H1 (cell line): ENCODE measurements at regions not wholly inside any gene's neighbourhood (a gene's known extent, or its start where the extent isn't known, plus 50 kb on each side); places are given as distances from the start of the nearest gene placed in this dataset.

Experiments
- CTCF ChIA-PET: fragments of 300-600 bp; sonication (Branson Sonifier 250); formaldehyde crosslinking; loops from one replicate; lab custom pipeline; 2021; ENCODE audit not compliant: partially characterized antibody; lab: Charles Lee
- POLR2A ChIA-PET: fragments of 300-600 bp; sonication (Branson Sonifier 250); formaldehyde crosslinking; loops from one replicate; lab custom pipeline; 2021; ENCODE audit warnings: inconsistent platforms; ENCODE audit not compliant: partially characterized antibody; lab: Charles Lee
- DNase-seq, 2 experiments: peaks; one replicate each; pipeline versions ENCODE4 v3.0.0 to v3.0.0-alpha.2; 2010 to 2022; ENCODE audit warnings: low spot score in 2 of 2, low read depth in 1 of 2, mixed read lengths in 1 of 2
- FAIRE-seq: peaks from 2 replicates; lab custom pipeline; 2011; peaks lifted over from hg19 to GRCh38; lab: Jason Lieb, UNC
- H2AFZ ChIP-seq: 2 replicates; pipeline ENCODE4 v1.8.1; 2012; ENCODE audit warnings: low read length, inconsistent platforms
- H2AK5ac ChIP-seq: 2 replicates; pipeline ENCODE4 v1.6.1; 2013; ENCODE audit warnings: low read depth, low read length
- H2BK120ac ChIP-seq: replicated peaks from 2 replicates; pipeline ENCODE3; 2013; ENCODE audit warnings: low read depth, low read length, inconsistent platforms
- H2BK12ac ChIP-seq: 2 replicates; pipeline ENCODE4 v1.6.1; 2013; ENCODE audit warnings: low read depth, low read length
- H2BK15ac ChIP-seq: 2 replicates; pipeline ENCODE4 v1.6.1; 2013; ENCODE audit warnings: low read length
- H2BK20ac ChIP-seq: 2 replicates; pipeline ENCODE4 v1.6.1; 2013; ENCODE audit warnings: low read length
- H2BK5ac ChIP-seq: 2 replicates; pipeline ENCODE4 v1.6.1; 2013; ENCODE audit warnings: low read depth, low read length
- H3K14ac ChIP-seq: 2 replicates; pipeline ENCODE4 v1.6.1; 2013; ENCODE audit warnings: inconsistent platforms; ENCODE audit not compliant: insufficient read length
- H3K18ac ChIP-seq: 2 replicates; pipeline ENCODE4 v1.6.1; 2013; ENCODE audit warnings: low read length; ENCODE audit errors: extremely low read depth
- H3K23ac ChIP-seq: 2 replicates; pipeline ENCODE4 v1.6.1; 2013; ENCODE audit warnings: inconsistent platforms; ENCODE audit not compliant: insufficient read length
- H3K23me2 ChIP-seq: 2 replicates; pipeline ENCODE4 v1.6.1; 2013; ENCODE audit warnings: low read depth, low read length
- H3K27ac ChIP-seq: 2 replicates; pipeline ENCODE4 v1.6.1; 2011; ENCODE audit warnings: low read depth, low read length, inconsistent platforms
- H3K27me3 ChIP-seq, 4 experiments: replicated peaks in 1 of 4; 1 replicate in 1 of 4; 2 replicates in 3 of 4; pipeline versions ENCODE4 v1.6.1 to v1.8.1; 2011 to 2013; ENCODE audit warnings: low read length in 3 of 4, mild to moderate bottlenecking in 3 of 4, inconsistent platforms in 2 of 4, mixed read lengths in 2 of 4, moderate library complexity in 1 of 4; ENCODE audit not compliant: control insufficient read depth in 3 of 4, insufficient read depth in 3 of 4; ENCODE audit errors: extremely low read depth in 1 of 4
- H3K36me3 ChIP-seq, 4 experiments: 2 replicates each; pipeline versions ENCODE4 v1.6.1 to v1.8.1; 2011 to 2013; ENCODE audit warnings: mild to moderate bottlenecking in 4 of 4, low read length in 3 of 4, moderate library complexity in 2 of 4, control low read depth in 1 of 4, inconsistent platforms in 1 of 4; ENCODE audit not compliant: insufficient read depth in 4 of 4, control insufficient read depth in 2 of 4
- H3K4ac ChIP-seq: replicated peaks from 2 replicates; pipeline ENCODE3; 2013; ENCODE audit warnings: low read length, low read depth, mixed read lengths, inconsistent platforms; ENCODE audit not compliant: insufficient read length
- H3K4me1 ChIP-seq, 4 experiments: replicated peaks in 1 of 4; 1 replicate in 1 of 4; 2 replicates in 3 of 4; pipeline versions ENCODE4 v1.6.1 to v1.8.1; 2011 to 2013; ENCODE audit warnings: low read length in 3 of 4, inconsistent platforms in 2 of 4, mixed read lengths in 1 of 4; ENCODE audit not compliant: insufficient read depth in 4 of 4, control insufficient read depth in 3 of 4
- H3K4me2 ChIP-seq, 2 experiments: 2 replicates each; pipeline versions ENCODE4 v1.6.1 to v1.8.1; 2011 to 2013; ENCODE audit warnings: low read depth in 2 of 2, low read length in 2 of 2, control low read depth in 1 of 2, inconsistent platforms in 1 of 2, mild to moderate bottlenecking in 1 of 2; ENCODE audit not compliant: insufficient read depth in 1 of 2
- H3K4me3 ChIP-seq, 4 experiments: fragments of 200-600, 300-600 bp in 1 of 4; sonication (generic), shearing (Covaris generic), sonication (Bioruptor Twin) in 1 of 4; 2 replicates each; pipeline versions ENCODE4 v1.5.1 to v1.8.1; 2011 to 2016; ENCODE audit warnings: low read length in 4 of 4, low read depth in 3 of 4, control low read depth in 2 of 4, inconsistent platforms in 2 of 4, mild to moderate bottlenecking in 2 of 4, mixed read lengths in 1 of 4, moderate library complexity in 1 of 4; ENCODE audit not compliant: insufficient read depth in 2 of 4; ENCODE audit errors: extremely low read depth in 1 of 4
- H3K56ac ChIP-seq: replicated peaks from 2 replicates; pipeline ENCODE3; 2013; ENCODE audit warnings: low read depth, mild to moderate bottlenecking, mixed read lengths, low read length, inconsistent platforms; ENCODE audit not compliant: insufficient read length
- H3K79me1 ChIP-seq: 2 replicates; pipeline ENCODE4 v1.6.1; 2013; ENCODE audit warnings: low read depth, low read length, control low read depth
- H3K79me2 ChIP-seq, 2 experiments: 2 replicates each; pipeline versions ENCODE4 v1.6.1 to v1.8.1; 2012 to 2013; ENCODE audit warnings: low read length in 2 of 2, mild to moderate bottlenecking in 2 of 2, inconsistent platforms in 1 of 2; ENCODE audit not compliant: insufficient read depth in 2 of 2, control insufficient read depth in 1 of 2
- H3K9ac ChIP-seq, 4 experiments: replicated peaks in 1 of 4; 1 replicate in 1 of 4; 2 replicates in 3 of 4; pipeline versions ENCODE4 v1.6.1 to v1.8.1; 2011 to 2013; ENCODE audit warnings: low read depth in 3 of 4, low read length in 3 of 4, control low read depth in 2 of 4, mild to moderate bottlenecking in 2 of 4, moderate library complexity in 2 of 4, inconsistent platforms in 1 of 4; ENCODE audit errors: extremely low read depth in 1 of 4
- H3K9me3 ChIP-seq, 2 experiments: 2 replicates each; pipeline versions ENCODE4 v1.6.1 to v1.8.1; 2012 to 2013; ENCODE audit warnings: mild to moderate bottlenecking in 2 of 2, moderate library complexity in 2 of 2, control low read depth in 1 of 2, inconsistent platforms in 1 of 2, low read depth in 1 of 2, low read length in 1 of 2, mixed read lengths in 1 of 2; ENCODE audit not compliant: insufficient read depth in 2 of 2
- H4K20me1 ChIP-seq, 2 experiments: replicated peaks in 1 of 2; 2 replicates each; pipeline versions ENCODE3 to v1.8.1; 2011 to 2013; ENCODE audit warnings: inconsistent platforms in 2 of 2, low read length in 2 of 2, mild to moderate bottlenecking in 1 of 2; ENCODE audit not compliant: insufficient read depth in 2 of 2, control insufficient read depth in 1 of 2
- H4K5ac ChIP-seq: 2 replicates; pipeline ENCODE4 v1.6.1; 2013; ENCODE audit warnings: low read length, low read depth, mixed read lengths, inconsistent platforms; ENCODE audit not compliant: insufficient read length
- H4K8ac ChIP-seq: 2 replicates; pipeline ENCODE4 v1.8.0; 2013; ENCODE audit warnings: mild to moderate bottlenecking, moderate library complexity, low read length, inconsistent platforms; ENCODE audit not compliant: insufficient read depth; ENCODE audit errors: extremely low read depth
- H4K91ac ChIP-seq: replicated peaks from 2 replicates; pipeline ENCODE3; 2013; ENCODE audit warnings: low read length, mixed read lengths, inconsistent platforms; ENCODE audit not compliant: insufficient read length
- ASH2L ChIP-seq: fragments of 200-600, 300-600 bp; sonication (generic); IDR thresholded peaks from one replicate; pipeline ENCODE4 v1.7.1; 2017; ENCODE audit warnings: low read length
- ATF2 ChIP-seq: IDR thresholded peaks from 2 replicates; pipeline ENCODE4 v1.6.1; 2012; ENCODE audit warnings: low read length, inconsistent platforms
- CEBPB ChIP-seq: IDR thresholded peaks from 2 replicates; pipeline ENCODE4 v1.6.1; 2012; ENCODE audit warnings: low read depth, low read length
- EZH2 ChIP-seq: fragments of 200-600 bp; sonication (generic); IDR thresholded peaks from 2 replicates; pipeline ENCODE4 v1.7.1; 2012; ENCODE audit warnings: low read depth, mild to moderate bottlenecking, moderate library complexity, low read length, inconsistent platforms; ENCODE audit not compliant: severe bottlenecking
- JUND ChIP-seq: IDR thresholded peaks from 2 replicates; pipeline ENCODE4 v1.6.1; 2011; ENCODE audit warnings: mild to moderate bottlenecking, improper control_type of control experiment, low read length
- POU5F1 ChIP-seq: IDR thresholded peaks from 2 replicates; pipeline ENCODE4 v1.6.1; 2011; ENCODE audit warnings: low read depth, mild to moderate bottlenecking, low read length, moderate library complexity
- SIRT6 ChIP-seq: IDR thresholded peaks from one replicate; pipeline ENCODE4 v1.7.1; 2012; ENCODE audit warnings: low read length, inconsistent platforms
- TAF7 ChIP-seq: optimal IDR thresholded peaks from 2 replicates; pipeline ENCODE3; 2011; ENCODE audit warnings: low read depth, mild to moderate bottlenecking, inconsistent platforms, low read length, moderate library complexity, borderline replicate concordance
- WGBS, 2 experiments: shearing (Covaris generic) in 1 of 2; methylation state at CpG; one replicate each; pipeline versions ENCODE4 v1.1.6 to v1.1.7; 2013 to 2015; ENCODE audit warnings: low lambda C conversion rate in 2 of 2, mixed read lengths in 2 of 2, inconsistent platforms in 1 of 2, low coverage in 1 of 2, missing lambda C conversion rate in 1 of 2; ENCODE audit not compliant: insufficient replicate concordance in 2 of 2, insufficient coverage in 1 of 2, insufficient read length in 1 of 2; ENCODE audit errors: extremely low coverage in 1 of 2, missing lambda C conversion rate in 1 of 2; 5-methylcytosine and 5-hydroxymethylcytosine counted together
- TF ChIP-seq, protein P1 (sequence below): IDR thresholded peaks from 2 replicates; pipeline ENCODE4 v1.6.1; 2011; ENCODE audit warnings: low read depth, mild to moderate bottlenecking, low read length; ENCODE audit not compliant: insufficient read depth

GRCh38 chr10:90363799-90364483 lies 493.9 kb downstream of the HTR7 start:
- Histone ChIP-seq H2AFZ (no peak overlapping the region), H3K4me2 (peak overlapping the region; percentile 32 to 50)
- TF ChIP-seq POU5F1 (peak; percentile 68; the same call in 1 of the 2 replicates), TAF7 (no peak), CEBPB (peak; percentile 90), JUND (peak; percentile 18; the same call in 1 of the 2 replicates), ASH2L (peak; percentile 27), ATF2 (no peak; the same call in 1 of the 2 replicates), SIRT6 (no peak), EZH2 (no peak)
- TF ChIP-seq, protein P1, sequence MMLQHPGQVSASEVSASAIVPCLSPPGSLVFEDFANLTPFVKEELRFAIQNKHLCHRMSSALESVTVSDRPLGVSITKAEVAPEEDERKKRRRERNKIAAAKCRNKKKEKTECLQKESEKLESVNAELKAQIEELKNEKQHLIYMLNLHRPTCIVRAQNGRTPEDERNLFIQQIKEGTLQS: 0 out of 2 replicates have a peak, but pooled peaks have one; percentile 9

More at GRCh38 chr10:90363799-90364483, 493.9 kb downstream of the HTR7 start:
- peak overlapping the region; percentile 23 for H4K5ac ChIP-seq
- H3K4me1 ChIP-seq: peaks cover 0 to 11% (median 4%) of the 10 kb centered on the region in 4 experiments; a peak in 3 of 7 replicates
- H2BK5ac ChIP-seq: peak overlapping the region; percentile 81
- peak; percentile 88 for FAIRE-seq
- no peaks in the 10 kb centered on the region for H3K79me2 ChIP-seq
- H4K91ac ChIP-seq: no peak overlapping the region
- no peaks in the 10 kb centered on the region for H3K23me2 ChIP-seq
- H2AK5ac ChIP-seq: no peak overlapping the region
- peak overlapping the region; percentile 53 for H3K18ac ChIP-seq
- H3K4ac ChIP-seq: no peak overlapping the region
- no peak overlapping the region for H3K14ac ChIP-seq
- peak overlapping the region; percentile 53; the same call in 1 of the 2 replicates for H3K27ac ChIP-seq
- H3K27me3 ChIP-seq: no peaks in the 10 kb centered on the region; a peak in 1 of 7 replicates
- H3K4me3 ChIP-seq: peak overlapping the region in 1 of 4 experiments; percentile 30; a peak in 1 of 8 replicates
- no peaks in the 10 kb centered on the region for H3K36me3 ChIP-seq
- H3K9ac ChIP-seq: no peak overlapping the region
- DNase-seq: peak in 1 of 2 experiments; percentile 27
- H3K23ac ChIP-seq: no peak overlapping the region
- 49% methylated on average over 4 of the region's 4 CpGs; no CpG with 5 or more reads in 1 of the 2 experiments for WGBS, 2 experiments
- 0 out of 2 replicates have a peak overlapping the region, but pooled peaks have one; percentile 22 for H2BK12ac ChIP-seq
- H3K56ac ChIP-seq: no peak overlapping the region
- no peaks in the 10 kb centered on the region for H3K79me1 ChIP-seq
- no peak overlapping the region for H4K8ac ChIP-seq
- no peaks in the 10 kb centered on the region for H4K20me1 ChIP-seq
- H2BK15ac ChIP-seq: no peak overlapping the region
- H2BK120ac ChIP-seq: peak overlapping the region; percentile 75
- ChIA-PET POLR2A (no interaction called here), CTCF (interaction anchor here (0.6 kb wide), 1 partner anchor 8 kb away, joined by 3 read pairs; no protein-coding TSS in a partner anchor)
- peak overlapping the region; percentile 75 for H2BK20ac ChIP-seq
- no peaks in the 10 kb centered on the region for H3K9me3 ChIP-seq
